ENCODE measurements at regions not wholly inside any gene's neighbourhood (a gene's known extent, or its start where the extent isn't known, plus 50 kb on each side); places are given as distances from the start of the nearest gene placed in this dataset.

- DNase-seq (no peak), ATAC-seq (no peak)
- no peaks in the 10 kb centered on the region for H3K9me3 ChIP-seq
- intact Hi-C loops (cut with DNase I, micrococcal nuclease), result no loop called here
- H3K4me3 ChIP-seq, result no peak overlapping the region
- no peaks in the 10 kb centered on the region for H3K4me1 ChIP-seq (ENCODE audit: low read depth)
- H3K36me3 ChIP-seq (ENCODE audit: low read depth), result no peaks in the 10 kb centered on the region
- TF ChIP-seq, protein P1, sequence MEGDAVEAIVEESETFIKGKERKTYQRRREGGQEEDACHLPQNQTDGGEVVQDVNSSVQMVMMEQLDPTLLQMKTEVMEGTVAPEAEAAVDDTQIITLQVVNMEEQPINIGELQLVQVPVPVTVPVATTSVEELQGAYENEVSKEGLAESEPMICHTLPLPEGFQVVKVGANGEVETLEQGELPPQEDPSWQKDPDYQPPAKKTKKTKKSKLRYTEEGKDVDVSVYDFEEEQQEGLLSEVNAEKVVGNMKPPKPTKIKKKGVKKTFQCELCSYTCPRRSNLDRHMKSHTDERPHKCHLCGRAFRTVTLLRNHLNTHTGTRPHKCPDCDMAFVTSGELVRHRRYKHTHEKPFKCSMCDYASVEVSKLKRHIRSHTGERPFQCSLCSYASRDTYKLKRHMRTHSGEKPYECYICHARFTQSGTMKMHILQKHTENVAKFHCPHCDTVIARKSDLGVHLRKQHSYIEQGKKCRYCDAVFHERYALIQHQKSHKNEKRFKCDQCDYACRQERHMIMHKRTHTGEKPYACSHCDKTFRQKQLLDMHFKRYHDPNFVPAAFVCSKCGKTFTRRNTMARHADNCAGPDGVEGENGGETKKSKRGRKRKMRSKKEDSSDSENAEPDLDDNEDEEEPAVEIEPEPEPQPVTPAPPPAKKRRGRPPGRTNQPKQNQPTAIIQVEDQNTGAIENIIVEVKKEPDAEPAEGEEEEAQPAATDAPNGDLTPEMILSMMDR (IDR thresholded peaks at IDR 0.05), result no peak
Measured at GRCh38 chr2:226185616-226186211, 613.9 kb downstream of the IRS1 start.

DNA sequence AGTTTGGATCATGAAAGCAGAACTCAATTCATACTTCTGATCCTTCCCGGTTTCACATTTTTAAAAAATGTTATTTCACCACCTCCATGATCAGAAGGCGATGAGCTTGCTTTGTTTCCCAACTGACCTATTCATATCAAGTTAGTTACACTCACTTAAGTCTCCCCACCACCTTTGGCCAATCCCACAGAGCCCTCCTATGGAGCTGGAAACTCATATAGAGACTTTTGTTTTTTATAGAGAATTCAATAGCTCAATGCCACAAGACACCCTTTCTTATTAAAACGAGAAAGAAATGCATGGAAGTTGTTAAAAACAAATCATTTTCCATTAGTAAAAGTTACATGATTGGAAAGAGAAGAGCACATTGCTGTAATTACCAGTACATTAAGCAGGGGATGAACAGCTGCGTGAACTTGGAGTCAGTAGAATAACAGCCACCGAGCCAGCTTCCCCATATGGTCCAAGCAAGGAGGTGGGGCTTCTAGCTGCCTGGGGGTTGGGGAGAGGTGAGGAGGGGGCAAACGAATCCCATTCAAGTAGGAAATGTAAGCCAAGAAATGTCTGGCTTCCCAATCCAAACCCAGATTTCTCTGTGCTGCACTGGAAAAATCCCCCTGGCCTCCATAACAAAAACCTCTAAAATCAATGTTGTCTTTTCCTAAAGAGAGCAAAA is 614.5 kb downstream of the IRS1 start:
- TF ChIP-seq, protein P1 (IDR thresholded peaks at IDR 0.05), result no peak
- intact Hi-C loops (cut with DNase I, micrococcal nuclease), result no loop called here
- no peaks in the 10 kb centered on the region for H3K4me1 ChIP-seq (ENCODE audit: low read depth)
- DNase-seq, result peak in 1 of 3 donors; percentile 2
- H3K4me3 ChIP-seq, result no peak overlapping the region
- no peaks in the 10 kb centered on the region for H3K9me3 ChIP-seq
- H3K36me3 ChIP-seq (ENCODE audit: low read depth), result no peaks in the 10 kb centered on the region
- no peak for ATAC-seq

GRCh38 chr2:226184540-226184939 is 615.1 kb downstream of the IRS1 start:
- no peak overlapping the region for H3K4me3 ChIP-seq
- H3K4me1 ChIP-seq (ENCODE audit: low read depth), result no peaks in the 10 kb centered on the region
- intact Hi-C loops (cut with DNase I, micrococcal nuclease), result no loop called here
- no peaks in the 10 kb centered on the region for H3K9me3 ChIP-seq
- ATAC-seq (no peak), DNase-seq (no peak)
- H3K36me3 ChIP-seq (ENCODE audit: low read depth), result no peaks in the 10 kb centered on the region
- TF ChIP-seq, protein P1 (IDR thresholded peaks at IDR 0.05), result no peak

GRCh38 chr2:226183550-226183949 is 616.1 kb downstream of the IRS1 start:
- no peak for DNase-seq
- no peak for ATAC-seq
- Histone ChIP-seq H3K36me3 (ENCODE audit: low read depth) (no peaks in the 10 kb centered on the region), H3K4me3 (no peak overlapping the region), H3K4me1 (ENCODE audit: low read depth) (no peaks in the 10 kb centered on the region), H3K9me3 (no peaks in the 10 kb centered on the region)
- TF ChIP-seq, protein P1 (IDR thresholded peaks at IDR 0.05), result no peak
- intact Hi-C loops (cut with DNase I, micrococcal nuclease), result no loop called here

- TF ChIP-seq, protein P1 (IDR thresholded peaks at IDR 0.05), result no peak
Measured at GRCh38 chr2:226183033-226183432, 616.6 kb downstream of the IRS1 start.

More at GRCh38 chr2:226183033-226183432, 616.6 kb downstream of the IRS1 start:
- H3K9me3 ChIP-seq, result no peaks in the 10 kb centered on the region
- no peaks in the 10 kb centered on the region for H3K4me1 ChIP-seq (ENCODE audit: low read depth)
- intact Hi-C loops (cut with DNase I, micrococcal nuclease), result no loop called here
- ATAC-seq, result no peak
- H3K36me3 ChIP-seq (ENCODE audit: low read depth), result no peaks in the 10 kb centered on the region
- H3K4me3 ChIP-seq, result no peak overlapping the region
- DNase-seq, result no peak
